Inflammatory macrophage treated with lipopolysaccharide for 1 hour (primary cell): ENCODE measurements at regions not wholly inside any gene's neighbourhood (a gene's known extent, or its start where the extent isn't known, plus 50 kb on each side); places are given as distances from the start of the nearest gene placed in this dataset.
"Not testable (repeated sequence)": the region's sequence is repeated elsewhere in the genome, so short reads cannot be mapped to it uniquely, and the experiment has no call there.

Experiments
- DNase-seq, 2 donors: peaks; one replicate each; pipeline ENCODE4 v3.0.0-alpha.2; 2020 to 2022

GRCh38 chr6:93081901-93082300 is 337.5 kb downstream of the EPHA7 start:
- DNase-seq = no peak

- DNase-seq = no peak
These were observed 340.3 kb downstream of the EPHA7 start for GRCh38 chr6:93079061-93079460.

- no peak for DNase-seq
These were observed 345.5 kb downstream of the EPHA7 start for GRCh38 chr6:93073811-93074210.

- no peak for DNase-seq
These were observed 349.5 kb downstream of the EPHA7 start for GRCh38 chr6:93069856-93070255.

- no peak for DNase-seq
These were observed 359.4 kb downstream of the EPHA7 start for GRCh38 chr6:93059911-93060310.

- DNase-seq = no peak
These were observed 361.8 kb downstream of the EPHA7 start for GRCh38 chr6:93057584-93057983.

- DNase-seq = no peak
These were observed 371.0 kb downstream of the EPHA7 start for GRCh38 chr6:93048381-93048780.

GRCh38 chr6:93047033-93047432 is 372.3 kb downstream of the EPHA7 start:
- no peak for DNase-seq

GRCh38 chr6:93045156-93045555 is 374.2 kb downstream of the EPHA7 start:
- no peak for DNase-seq

GRCh38 chr6:93040375-93040774 is 379.0 kb downstream of the EPHA7 start:
- DNase-seq = no peak

- peak in 1 of 2 donors; percentile 2 for DNase-seq
These were observed 382.5 kb downstream of the EPHA7 start for GRCh38 chr6:93036835-93037234.

GRCh38 chr6:93035756-93036155 is 383.6 kb downstream of the EPHA7 start:
- DNase-seq = no peak

GRCh38 chr6:93021235-93021915 is 398.0 kb downstream of the EPHA7 start:
- no peak for DNase-seq

- DNase-seq = no peak
These were observed 401.7 kb downstream of the EPHA7 start for GRCh38 chr6:93017626-93018025.

- DNase-seq = no peak
These were observed 402.1 kb downstream of the EPHA7 start for GRCh38 chr6:93017213-93017612.

- DNase-seq = no peak
These were observed 406.3 kb downstream of the EPHA7 start for GRCh38 chr6:93013054-93013453.

- no peak for DNase-seq
These were observed 411.0 kb downstream of the EPHA7 start for GRCh38 chr6:93008375-93008774.

- DNase-seq = no peak
These were observed 429.7 kb downstream of the EPHA7 start for GRCh38 chr6:92989656-92990055.

GRCh38 chr6:92979281-92979680 is 440.1 kb downstream of the EPHA7 start:
- no peak for DNase-seq

GRCh38 chr6:92977018-92977417 is 442.3 kb downstream of the EPHA7 start:
- no peak for DNase-seq

GRCh38 chr6:92967362-92967761 is 452.0 kb downstream of the EPHA7 start:
- no peak for DNase-seq

- no peak for DNase-seq
These were observed 456.5 kb downstream of the EPHA7 start for GRCh38 chr6:92962846-92963245.

- not testable (repeated sequence) for DNase-seq
These were observed 467.2 kb downstream of the EPHA7 start for GRCh38 chr6:92952111-92952510.

GRCh38 chr6:92945799-92946198 is 473.6 kb downstream of the EPHA7 start:
- DNase-seq = no peak

GRCh38 chr6:92944132-92944531 is 475.2 kb downstream of the EPHA7 start:
- no peak for DNase-seq
